Esophagus squamous epithelium (tissue), 4 donors: ENCODE measurements at regions not wholly inside any gene's neighbourhood (a gene's known extent, or its start where the extent isn't known, plus 50 kb on each side); places are given as distances from the start of the nearest gene placed in this dataset.

Experiments
- POLR2A ChIP-seq, 4 donors: fragments of 450-650 bp; IDR thresholded peaks; one replicate each; pipeline ENCODE4 v1.6.1; 2017; ENCODE audit warnings: antibody characterized with exemption in 4 of 4, mild to moderate bottlenecking in 4 of 4, moderate library complexity in 3 of 4
- TF ChIP-seq, protein P1 (sequence below), 6 experiments: fragments of 450-650 bp in 4 of 6; fragments of 200-600 bp in 2 of 6; sonication (generic) in 2 of 6; IDR thresholded peaks; one replicate each; pipeline ENCODE4 v1.5.1; 2016 to 2019; ENCODE audit warnings: antibody characterized with exemption in 6 of 6, mild to moderate bottlenecking in 4 of 6, moderate library complexity in 4 of 6

DNA sequence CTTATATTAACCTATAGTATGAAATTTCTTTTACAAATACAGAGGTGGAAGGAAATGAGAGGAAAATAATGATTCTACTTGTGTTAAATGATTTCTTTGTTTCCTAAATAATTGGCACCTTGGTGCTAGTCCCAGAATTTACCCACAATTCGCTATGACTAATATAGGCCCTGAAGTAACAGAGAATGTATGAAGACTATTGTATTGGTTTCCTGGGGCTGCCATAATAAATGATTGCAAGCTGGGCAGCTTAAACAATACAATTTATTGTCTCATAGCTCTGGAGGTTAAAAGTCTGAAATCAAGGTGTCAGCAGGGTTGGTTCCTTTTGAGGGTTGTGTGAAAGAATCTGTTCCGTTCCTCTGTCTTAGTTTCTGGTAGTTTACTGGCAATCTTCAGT, 74.8 kb upstream of the GPRIN3 start:
- TF ChIP-seq, protein P1, sequence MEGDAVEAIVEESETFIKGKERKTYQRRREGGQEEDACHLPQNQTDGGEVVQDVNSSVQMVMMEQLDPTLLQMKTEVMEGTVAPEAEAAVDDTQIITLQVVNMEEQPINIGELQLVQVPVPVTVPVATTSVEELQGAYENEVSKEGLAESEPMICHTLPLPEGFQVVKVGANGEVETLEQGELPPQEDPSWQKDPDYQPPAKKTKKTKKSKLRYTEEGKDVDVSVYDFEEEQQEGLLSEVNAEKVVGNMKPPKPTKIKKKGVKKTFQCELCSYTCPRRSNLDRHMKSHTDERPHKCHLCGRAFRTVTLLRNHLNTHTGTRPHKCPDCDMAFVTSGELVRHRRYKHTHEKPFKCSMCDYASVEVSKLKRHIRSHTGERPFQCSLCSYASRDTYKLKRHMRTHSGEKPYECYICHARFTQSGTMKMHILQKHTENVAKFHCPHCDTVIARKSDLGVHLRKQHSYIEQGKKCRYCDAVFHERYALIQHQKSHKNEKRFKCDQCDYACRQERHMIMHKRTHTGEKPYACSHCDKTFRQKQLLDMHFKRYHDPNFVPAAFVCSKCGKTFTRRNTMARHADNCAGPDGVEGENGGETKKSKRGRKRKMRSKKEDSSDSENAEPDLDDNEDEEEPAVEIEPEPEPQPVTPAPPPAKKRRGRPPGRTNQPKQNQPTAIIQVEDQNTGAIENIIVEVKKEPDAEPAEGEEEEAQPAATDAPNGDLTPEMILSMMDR (IDR thresholded peaks at IDR 0.05), result no peak
- TF ChIP-seq POLR2A (IDR thresholded peaks at IDR 0.05), result no peak
